ENCODE measurements at regions not wholly inside any gene's neighbourhood (a gene's known extent, or its start where the extent isn't known, plus 50 kb on each side); places are given as distances from the start of the nearest gene placed in this dataset.

DNA sequence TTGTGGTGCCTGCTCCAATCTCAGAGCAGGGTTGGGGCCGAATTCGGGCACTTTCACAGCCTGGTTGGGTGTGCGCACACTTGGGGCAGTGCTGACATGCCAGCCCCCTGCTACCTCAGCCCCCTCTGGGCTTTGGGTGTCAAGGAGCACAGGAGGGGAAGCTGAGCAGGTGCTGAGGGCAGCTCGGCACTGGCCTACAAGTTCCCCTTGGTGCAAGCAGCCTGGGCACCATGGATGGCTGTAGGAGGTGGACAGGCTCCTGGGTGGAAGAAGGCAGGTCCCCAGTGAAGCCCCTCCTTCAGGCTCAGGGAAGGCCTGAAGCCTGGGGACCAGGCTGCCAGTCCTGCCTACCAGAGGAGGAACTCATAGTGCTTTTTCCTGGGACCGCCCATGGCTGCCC is 326.6 kb downstream of the NDFIP2 start:
- no peak for TF ChIP-seq POLR2A (IDR thresholded peaks at IDR 0.05)
- TF ChIP-seq, protein P1, sequence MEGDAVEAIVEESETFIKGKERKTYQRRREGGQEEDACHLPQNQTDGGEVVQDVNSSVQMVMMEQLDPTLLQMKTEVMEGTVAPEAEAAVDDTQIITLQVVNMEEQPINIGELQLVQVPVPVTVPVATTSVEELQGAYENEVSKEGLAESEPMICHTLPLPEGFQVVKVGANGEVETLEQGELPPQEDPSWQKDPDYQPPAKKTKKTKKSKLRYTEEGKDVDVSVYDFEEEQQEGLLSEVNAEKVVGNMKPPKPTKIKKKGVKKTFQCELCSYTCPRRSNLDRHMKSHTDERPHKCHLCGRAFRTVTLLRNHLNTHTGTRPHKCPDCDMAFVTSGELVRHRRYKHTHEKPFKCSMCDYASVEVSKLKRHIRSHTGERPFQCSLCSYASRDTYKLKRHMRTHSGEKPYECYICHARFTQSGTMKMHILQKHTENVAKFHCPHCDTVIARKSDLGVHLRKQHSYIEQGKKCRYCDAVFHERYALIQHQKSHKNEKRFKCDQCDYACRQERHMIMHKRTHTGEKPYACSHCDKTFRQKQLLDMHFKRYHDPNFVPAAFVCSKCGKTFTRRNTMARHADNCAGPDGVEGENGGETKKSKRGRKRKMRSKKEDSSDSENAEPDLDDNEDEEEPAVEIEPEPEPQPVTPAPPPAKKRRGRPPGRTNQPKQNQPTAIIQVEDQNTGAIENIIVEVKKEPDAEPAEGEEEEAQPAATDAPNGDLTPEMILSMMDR (IDR thresholded peaks at IDR 0.05): no peak

Measured in heart left ventricle (tissue), 13 donors.